SU-DHL-6 (cell line): ENCODE measurements at regions not wholly inside any gene's neighbourhood (a gene's known extent, or its start where the extent isn't known, plus 50 kb on each side); places are given as distances from the start of the nearest gene placed in this dataset.

Experiments used
- H2AFZ ChIP-seq: fragments of 200-600 bp; sonication (generic); 2 replicates; pipeline ENCODE4 v1.6.1; 2014; ENCODE audit warnings: low read depth, mild to moderate bottlenecking, moderate library complexity, mixed read lengths, antibody characterized with exemption, low read length; ENCODE audit not compliant: severe bottlenecking
- H3F3A ChIP-seq: fragments of 200-600 bp; shearing (Covaris generic); 2 replicates; pipeline ENCODE4 v1.6.0; 2016; ENCODE audit warnings: antibody characterized with exemption, mild to moderate bottlenecking; ENCODE audit not compliant: insufficient read depth
- H3K27ac ChIP-seq: fragments of 200-600 bp; sonication (generic); 2 replicates; pipeline ENCODE4 v1.5.1; 2016; ENCODE audit warnings: low read depth, mild to moderate bottlenecking, low read length, moderate library complexity, mixed read lengths
- H3K27me3 ChIP-seq: fragments of 200-600 bp; sonication (generic), shearing (Covaris generic); 2 replicates; pipeline ENCODE4 v1.6.0; 2014; ENCODE audit warnings: mild to moderate bottlenecking, low read length
- H3K36me3 ChIP-seq: fragments of 200-600 bp; sonication (generic); 2 replicates; pipeline ENCODE4 v1.6.1; 2014; ENCODE audit warnings: mild to moderate bottlenecking, low read length, mixed read lengths
- H3K4me2 ChIP-seq: fragments of 300-600, 200-600 bp; shearing (Covaris generic), sonication (generic); 2 replicates; pipeline ENCODE4 v1.6.0; 2014; ENCODE audit warnings: low read length, low read depth, mild to moderate bottlenecking; ENCODE audit not compliant: poor library complexity, severe bottlenecking
- H3K4me3 ChIP-seq: fragments of 200-600 bp; sonication (generic); 2 replicates; pipeline ENCODE4 v1.5.1; 2014; ENCODE audit warnings: antibody characterized with exemption, low read length, mild to moderate bottlenecking, mixed read lengths; ENCODE audit not compliant: insufficient read depth, poor library complexity, severe bottlenecking
- H3K79me2 ChIP-seq: fragments of 200-600 bp; sonication (generic); 2 replicates; pipeline ENCODE4 v1.6.1; 2014; ENCODE audit warnings: mild to moderate bottlenecking, low read length, moderate library complexity; ENCODE audit not compliant: insufficient read depth
- H3K9ac ChIP-seq: fragments of 200-600 bp; sonication (generic); 2 replicates; pipeline ENCODE4 v1.7.0; 2014; ENCODE audit warnings: mild to moderate bottlenecking, low read length
- H3K9me2 ChIP-seq: fragments of 200-600 bp; sonication (generic); replicated peaks from 2 replicates; pipeline ENCODE4 v1.6.1; 2014; ENCODE audit warnings: low read length; ENCODE audit not compliant: insufficient read depth
- H3K9me3 ChIP-seq: fragments of 200-600 bp; sonication (generic); 2 replicates; pipeline ENCODE4 v1.6.1; 2014; ENCODE audit warnings: low read length, mixed read lengths; ENCODE audit not compliant: insufficient read depth
- H4K20me1 ChIP-seq: fragments of 200-600 bp; sonication (generic); 2 replicates; pipeline ENCODE4 v1.6.1; 2014; ENCODE audit warnings: low read depth, mild to moderate bottlenecking, antibody characterized with exemption, low read length, moderate library complexity, mixed read lengths
- EZH2phosphoT487 ChIP-seq: fragments of 200-600 bp; sonication (generic), shearing (Covaris generic); conservative IDR thresholded peaks from 2 replicates; pipeline ENCODE4 v1.6.1; 2018; ENCODE audit warnings: mild to moderate bottlenecking, antibody characterized with exemption, low read length, moderate library complexity, mixed read lengths
- TF ChIP-seq, protein P1 (sequence below): fragments of 200-600 bp; sonication (generic); IDR thresholded peaks from one replicate; pipeline ENCODE4 v1.5.1; 2017; ENCODE audit warnings: antibody characterized with exemption, mild to moderate bottlenecking, low read length, moderate library complexity; ENCODE audit not compliant: insufficient read depth, poor library complexity, severe bottlenecking

DNA sequence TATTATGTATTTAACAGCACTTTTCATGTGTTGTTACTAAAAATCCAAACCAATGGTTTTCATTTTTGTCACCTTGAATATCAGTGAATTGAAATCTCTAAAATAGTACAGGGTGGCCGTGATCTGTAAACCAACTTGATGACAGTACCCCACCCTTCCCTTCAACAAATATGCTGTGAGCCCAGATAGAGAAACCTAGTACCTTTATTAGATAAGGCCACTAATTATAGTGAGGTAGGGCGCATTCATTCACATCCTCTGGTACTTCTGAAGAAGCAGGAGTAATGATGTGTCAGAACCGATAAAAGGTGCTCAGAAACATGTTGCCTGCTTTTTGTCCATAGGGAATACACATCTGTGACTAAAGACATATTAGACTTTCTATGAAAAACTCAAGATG, 409.5 kb downstream of the GJA1 start:
- H3K79me2 ChIP-seq, result no peaks in the 10 kb centered on the region
- TF ChIP-seq, protein P1, sequence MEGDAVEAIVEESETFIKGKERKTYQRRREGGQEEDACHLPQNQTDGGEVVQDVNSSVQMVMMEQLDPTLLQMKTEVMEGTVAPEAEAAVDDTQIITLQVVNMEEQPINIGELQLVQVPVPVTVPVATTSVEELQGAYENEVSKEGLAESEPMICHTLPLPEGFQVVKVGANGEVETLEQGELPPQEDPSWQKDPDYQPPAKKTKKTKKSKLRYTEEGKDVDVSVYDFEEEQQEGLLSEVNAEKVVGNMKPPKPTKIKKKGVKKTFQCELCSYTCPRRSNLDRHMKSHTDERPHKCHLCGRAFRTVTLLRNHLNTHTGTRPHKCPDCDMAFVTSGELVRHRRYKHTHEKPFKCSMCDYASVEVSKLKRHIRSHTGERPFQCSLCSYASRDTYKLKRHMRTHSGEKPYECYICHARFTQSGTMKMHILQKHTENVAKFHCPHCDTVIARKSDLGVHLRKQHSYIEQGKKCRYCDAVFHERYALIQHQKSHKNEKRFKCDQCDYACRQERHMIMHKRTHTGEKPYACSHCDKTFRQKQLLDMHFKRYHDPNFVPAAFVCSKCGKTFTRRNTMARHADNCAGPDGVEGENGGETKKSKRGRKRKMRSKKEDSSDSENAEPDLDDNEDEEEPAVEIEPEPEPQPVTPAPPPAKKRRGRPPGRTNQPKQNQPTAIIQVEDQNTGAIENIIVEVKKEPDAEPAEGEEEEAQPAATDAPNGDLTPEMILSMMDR, result no peak
- TF ChIP-seq EZH2phosphoT487, result no peak

DNA sequence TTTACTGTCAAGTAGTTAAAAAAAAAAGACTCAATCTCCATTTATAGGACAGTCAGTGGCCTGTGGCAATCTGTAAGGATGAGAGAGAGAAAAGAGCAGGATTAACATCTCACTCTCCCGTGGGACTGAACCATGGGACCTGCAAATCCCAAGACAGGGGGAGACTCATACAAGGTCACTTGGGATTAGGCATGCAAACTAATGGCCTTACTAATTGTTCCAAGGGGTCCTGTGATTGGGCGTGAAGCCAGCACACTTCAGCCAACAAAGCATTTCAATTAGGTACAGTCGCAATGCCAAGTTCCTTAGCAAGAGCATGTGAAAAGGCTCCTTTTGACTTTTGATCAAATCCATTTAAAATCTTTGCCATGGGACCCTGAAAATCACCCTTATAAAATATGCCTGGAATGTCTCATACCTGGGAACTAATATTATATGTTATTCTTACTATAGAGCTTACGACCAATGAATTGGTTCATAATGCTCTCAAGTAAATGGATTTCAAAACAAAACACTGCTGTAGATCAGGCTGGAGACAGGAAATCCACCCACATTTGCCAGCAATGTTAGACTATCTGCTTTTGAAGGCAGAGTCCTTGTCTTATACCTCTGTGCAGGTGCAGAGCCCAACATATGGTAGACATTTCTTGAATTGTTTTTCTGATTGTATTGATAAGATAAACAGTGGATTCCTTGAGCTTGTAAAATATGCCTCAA, 412.5 kb downstream of the GJA1 start:
- no peaks in the 10 kb centered on the region for H3F3A ChIP-seq
- H3K79me2 ChIP-seq, result no peaks in the 10 kb centered on the region
- H2AFZ ChIP-seq, result no peak overlapping the region
- no peaks in the 10 kb centered on the region for H3K9me3 ChIP-seq
- no peaks in the 10 kb centered on the region for H3K27me3 ChIP-seq
- H3K4me2 ChIP-seq, result no peak overlapping the region
- no peaks in the 10 kb centered on the region for H3K36me3 ChIP-seq
- H3K9ac ChIP-seq, result no peak overlapping the region
- TF ChIP-seq, protein P1, result no peak
- H4K20me1 ChIP-seq, result no peaks in the 10 kb centered on the region
- H3K4me3 ChIP-seq, result no peak overlapping the region
- no peaks in the 10 kb centered on the region for H3K9me2 ChIP-seq
- H3K27ac ChIP-seq, result no peak overlapping the region

More for the DNA sequence above, 409.5 kb downstream of the GJA1 start:
- Histone ChIP-seq H3K9me3 (no peaks in the 10 kb centered on the region), H3K9me2 (no peaks in the 10 kb centered on the region), H3K4me3 (no peak overlapping the region), H3K4me2 (no peak overlapping the region), H3K9ac (no peak overlapping the region), H2AFZ (no peak overlapping the region), H3K36me3 (no peaks in the 10 kb centered on the region), H3K27ac (no peak overlapping the region), H3F3A (no peaks in the 10 kb centered on the region), H4K20me1 (no peaks in the 10 kb centered on the region), H3K27me3 (no peaks in the 10 kb centered on the region)

DNA sequence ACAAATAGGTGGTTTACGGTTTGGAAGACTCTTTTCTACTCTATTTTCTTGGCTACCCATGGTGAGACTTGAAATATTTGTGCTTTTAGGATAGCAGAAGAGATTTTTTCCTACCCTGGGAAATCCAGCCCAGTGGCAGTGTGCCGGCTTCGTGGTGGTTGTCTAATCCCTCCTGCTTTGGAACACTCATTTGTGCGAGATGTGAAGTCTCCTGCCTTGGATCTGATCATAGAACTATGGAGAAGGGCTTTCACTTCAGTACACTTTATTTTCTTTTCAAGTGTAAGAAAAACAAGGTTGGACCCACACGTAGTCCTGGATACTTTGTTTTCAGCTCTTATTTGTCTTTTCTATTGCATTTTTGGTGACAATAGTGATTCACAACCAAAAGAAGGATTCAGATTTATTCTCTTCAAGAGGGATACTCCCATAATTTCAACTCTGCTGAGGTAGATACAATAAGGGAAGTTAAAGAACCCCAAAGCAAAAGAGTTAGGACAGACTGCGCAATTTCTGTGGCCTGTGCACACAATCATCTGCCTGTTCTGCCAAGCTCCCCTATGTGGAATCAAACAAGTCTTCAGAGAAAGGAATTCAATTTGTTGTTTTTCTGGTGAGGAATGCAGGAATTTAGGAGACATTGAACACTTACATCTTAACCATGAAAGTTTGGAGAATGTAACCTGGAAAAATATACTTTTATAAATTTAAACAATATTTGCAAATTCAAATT, 413.2 kb downstream of the GJA1 start:
- Histone ChIP-seq H3K27ac (no peak overlapping the region), H3K9ac (no peak overlapping the region), H3K4me2 (no peak overlapping the region), H3F3A (no peaks in the 10 kb centered on the region), H4K20me1 (no peaks in the 10 kb centered on the region), H2AFZ (no peak overlapping the region), H3K79me2 (no peaks in the 10 kb centered on the region), H3K9me3 (no peaks in the 10 kb centered on the region), H3K36me3 (no peaks in the 10 kb centered on the region), H3K27me3 (no peaks in the 10 kb centered on the region), H3K4me3 (no peak overlapping the region), H3K9me2 (no peaks in the 10 kb centered on the region)
- TF ChIP-seq EZH2phosphoT487, result no peak
- TF ChIP-seq, protein P1, result no peak
